LHCN-M2 (cell line): ENCODE measurements at regions not wholly inside any gene's neighbourhood (a gene's known extent, or its start where the extent isn't known, plus 50 kb on each side); places are given as distances from the start of the nearest gene placed in this dataset.
"Not testable (repeated sequence)": the region's sequence is repeated elsewhere in the genome, so short reads cannot be mapped to it uniquely, and the experiment has no call there.

Source experiments
- DNase-seq: peaks from one replicate; pipeline ENCODE4 v3.0.0-alpha.2; 2012; ENCODE audit warnings: low read depth

- no peak for DNase-seq
These were observed 182.7 kb downstream of the ZFP64 start for GRCh38 chr20:52008874-52009273.

- peak; percentile 6 for DNase-seq
These were observed 186.9 kb downstream of the ZFP64 start for GRCh38 chr20:52004715-52005114.

GRCh38 chr20:52004018-52004417 lies 187.6 kb downstream of the ZFP64 start:
- no peak for DNase-seq

GRCh38 chr20:52003415-52003814 lies 188.2 kb downstream of the ZFP64 start:
- no peak for DNase-seq

GRCh38 chr20:52001999-52002666 lies 189.4 kb downstream of the ZFP64 start:
- DNase-seq, result no peak

- not testable (repeated sequence) for DNase-seq
These were observed 194.2 kb downstream of the ZFP64 start for GRCh38 chr20:51997281-51997936.

- DNase-seq, result no peak
These were observed 193.2 kb upstream of the SALL4 start for GRCh38 chr20:51995551-51995951.

GRCh38 chr20:51994751-51995417 lies 192.6 kb upstream of the SALL4 start:
- DNase-seq, result no peak

- DNase-seq, result no peak
These were observed 185.5 kb upstream of the SALL4 start for GRCh38 chr20:51987812-51988211.

GRCh38 chr20:51985013-51985415 lies 182.7 kb upstream of the SALL4 start:
- peak; percentile 90 for DNase-seq

- no peak for DNase-seq
These were observed 178.0 kb upstream of the SALL4 start for GRCh38 chr20:51980277-51980676.

GRCh38 chr20:51979226-51979625 lies 176.9 kb upstream of the SALL4 start:
- no peak for DNase-seq

- DNase-seq, result no peak
These were observed 175.8 kb upstream of the SALL4 start for GRCh38 chr20:51978070-51978501.

GRCh38 chr20:51972056-51972455 lies 169.7 kb upstream of the SALL4 start:
- DNase-seq, result no peak

- no peak for DNase-seq
These were observed 168.5 kb upstream of the SALL4 start for GRCh38 chr20:51970858-51971257.

- no peak for DNase-seq
These were observed 166.9 kb upstream of the SALL4 start for GRCh38 chr20:51969191-51969590.

GRCh38 chr20:51968151-51968550 lies 165.8 kb upstream of the SALL4 start:
- DNase-seq, result no peak

- peak; percentile 53 for DNase-seq
These were observed 164.1 kb upstream of the SALL4 start for GRCh38 chr20:51966296-51966971.

- no peak for DNase-seq
These were observed 159.8 kb upstream of the SALL4 start for GRCh38 chr20:51961964-51962761.

- no peak for DNase-seq
These were observed 157.8 kb upstream of the SALL4 start for GRCh38 chr20:51960047-51960675.

- no peak for DNase-seq
These were observed 156.8 kb upstream of the SALL4 start for GRCh38 chr20:51959066-51959542.
